HEK293T (cell line): ENCODE measurements at regions not wholly inside any gene's neighbourhood (a gene's known extent, or its start where the extent isn't known, plus 50 kb on each side); places are given as distances from the start of the nearest gene placed in this dataset.

ENCODE experiments used
- CTCF ChIA-PET: fragments of 350-600 bp; formaldehyde crosslinking; extraction: SDS; loops from one replicate; lab custom pipeline; 2021; ENCODE audit warnings: antibody characterized with exemption, inconsistent platforms; lab: Yijun Ruan, JAX
- POLR2A ChIA-PET: fragments of 350-600 bp; formaldehyde crosslinking; extraction: SDS; loops from one replicate; lab custom pipeline; 2020; ENCODE audit warnings: antibody characterized with exemption, inconsistent platforms; lab: Yijun Ruan, JAX
- DNase-seq: peaks from one replicate; pipeline ENCODE4 v3.0.0; 2012; ENCODE audit warnings: mixed read lengths; ENCODE audit errors: extremely low spot score
- ARNT ChIP-seq: fragments of 450-650 bp; IDR thresholded peaks from 2 replicates; pipeline ENCODE4 v1.6.1; 2017; ENCODE audit warnings: mild to moderate bottlenecking
- BHLHE40 ChIP-seq: fragments of 450-650 bp; IDR thresholded peaks from 2 replicates; pipeline ENCODE4 v1.6.1; 2016; ENCODE audit warnings: mild to moderate bottlenecking, moderate library complexity, borderline replicate concordance
- ELF4 ChIP-seq: fragments of 450-650 bp; IDR thresholded peaks from 2 replicates; pipeline ENCODE4 v1.6.1; 2017; ENCODE audit warnings: antibody characterized with exemption
- FOXK2 ChIP-seq: fragments of 450-650 bp; IDR thresholded peaks from 2 replicates; pipeline ENCODE4 v1.6.1; 2016; ENCODE audit warnings: mild to moderate bottlenecking
- HDGF ChIP-seq: fragments of 450-650 bp; IDR thresholded peaks from 2 replicates; pipeline ENCODE4 v1.6.1; 2017; ENCODE audit warnings: antibody characterized with exemption, borderline replicate concordance
- L3MBTL2 ChIP-seq: fragments of 450-650 bp; conservative IDR thresholded peaks from 2 replicates; pipeline ENCODE4 v1.6.1; 2016; ENCODE audit warnings: mild to moderate bottlenecking
- LEF1 ChIP-seq: fragments of 450-650 bp; IDR thresholded peaks from 2 replicates; pipeline ENCODE4 v1.6.1; 2017; ENCODE audit warnings: mild to moderate bottlenecking, borderline replicate concordance
- NFRKB ChIP-seq: fragments of 450-650 bp; IDR thresholded peaks from 2 replicates; pipeline ENCODE4 v1.6.1; 2016; ENCODE audit warnings: mild to moderate bottlenecking, moderate library complexity
- SP1 ChIP-seq: fragments of 450-650 bp; IDR thresholded peaks from 2 replicates; pipeline ENCODE4 v1.6.1; 2017
- SUZ12 ChIP-seq: fragments of 450-650 bp; IDR thresholded peaks from 2 replicates; pipeline ENCODE4 v1.6.1; 2016; ENCODE audit warnings: mild to moderate bottlenecking
- TARDBP ChIP-seq: fragments of 450-650 bp; IDR thresholded peaks from 2 replicates; pipeline ENCODE4 v1.6.1; 2016
- ZNF384 ChIP-seq: fragments of 450-650 bp; IDR thresholded peaks from 2 replicates; pipeline ENCODE4 v1.6.1; 2016

GRCh38 chr4:183852910-183853547, 52.1 kb upstream of the STOX2 start:
- ChIA-PET CTCF (no interaction called here), POLR2A (no interaction called here)
- DNase-seq = no peak
- TF ChIP-seq ARNT = no peak
- no peak for TF ChIP-seq NFRKB
- TF ChIP-seq SUZ12 = no peak
- no peak for TF ChIP-seq FOXK2
- TF ChIP-seq HDGF = no peak
- no peak for TF ChIP-seq SP1
- TF ChIP-seq L3MBTL2 = no peak

GRCh38 chr4:183853548-183853940, 51.6 kb upstream of the STOX2 start:
- ChIA-PET CTCF (no interaction called here), POLR2A (no interaction called here)
- TF ChIP-seq FOXK2 (no peak), TARDBP (no peak), SUZ12 (no peak), LEF1 (no peak), ARNT (no peak), BHLHE40 (no peak), L3MBTL2 (no peak), ELF4 (no peak), ZNF384 (no peak)
- DNase-seq = no peak
